ENCODE measurements at regions not wholly inside any gene's neighbourhood (a gene's known extent, or its start where the extent isn't known, plus 50 kb on each side); places are given as distances from the start of the nearest gene placed in this dataset.

GRCh38 chr5:4104831-4105597, 509.4 kb downstream of the IRX1 start:
- no peaks in the 10 kb centered on the region for H3K9me3 Mint-ChIP-seq
- H3K4me3 Mint-ChIP-seq: no peak overlapping the region
- DNase-seq (no peak), ATAC-seq (ENCODE audit: low read depth) (no peak)
- no peaks in the 10 kb centered on the region for H3K27me3 Mint-ChIP-seq
- POLR2A ChIA-PET: no interaction called here
- no peak overlapping the region for H3K27ac Mint-ChIP-seq
- no peaks in the 10 kb centered on the region for H3K4me1 Mint-ChIP-seq
- H3K36me3 Mint-ChIP-seq: no peaks in the 10 kb centered on the region

GRCh38 chr5:4108690-4109089, 513.1 kb downstream of the IRX1 start:
- H3K36me3 Mint-ChIP-seq: no peaks in the 10 kb centered on the region
- no peak overlapping the region for H3K4me3 Mint-ChIP-seq
- H3K4me1 Mint-ChIP-seq: no peaks in the 10 kb centered on the region
- H3K9me3 Mint-ChIP-seq: no peaks in the 10 kb centered on the region
- H3K27me3 Mint-ChIP-seq: no peaks in the 10 kb centered on the region
- H3K27ac Mint-ChIP-seq: no peak overlapping the region
- DNase-seq (no peak), ATAC-seq (ENCODE audit: low read depth) (no peak)
- POLR2A ChIA-PET: no interaction called here

- H3K36me3 Mint-ChIP-seq: no peaks in the 10 kb centered on the region
- POLR2A ChIA-PET: no interaction called here
- peaks cover 1% of the 10 kb centered on the region for H3K9me3 Mint-ChIP-seq
- DNase-seq (no peak), ATAC-seq (ENCODE audit: low read depth) (no peak)
- no peaks in the 10 kb centered on the region for H3K27me3 Mint-ChIP-seq
- no peaks in the 10 kb centered on the region for H3K4me1 Mint-ChIP-seq
- H3K27ac Mint-ChIP-seq: no peak overlapping the region
- no peak overlapping the region for H3K4me3 Mint-ChIP-seq
Measured at GRCh38 chr5:4113426-4113825, 517.8 kb downstream of the IRX1 start.

- Mint-ChIP-seq H3K4me1 (no peaks in the 10 kb centered on the region), H3K27ac (no peak overlapping the region), H3K9me3 (peaks cover 1% of the 10 kb centered on the region), H3K36me3 (no peaks in the 10 kb centered on the region), H3K4me3 (no peak overlapping the region), H3K27me3 (no peaks in the 10 kb centered on the region)
- DNase-seq (no peak), ATAC-seq (ENCODE audit: low read depth) (no peak)
- POLR2A ChIA-PET: no interaction called here
Measured at GRCh38 chr5:4113905-4114304, 518.3 kb downstream of the IRX1 start.

- DNase-seq (no peak), ATAC-seq (ENCODE audit: low read depth) (no peak)
- Mint-ChIP-seq H3K27me3 (no peaks in the 10 kb centered on the region), H3K4me3 (no peak overlapping the region), H3K4me1 (no peaks in the 10 kb centered on the region), H3K9me3 (peaks cover 1% of the 10 kb centered on the region), H3K36me3 (no peaks in the 10 kb centered on the region), H3K27ac (no peak overlapping the region)
- POLR2A ChIA-PET: no interaction called here
Measured at GRCh38 chr5:4114452-4114851, 518.8 kb downstream of the IRX1 start.

- DNase-seq (no peak), ATAC-seq (ENCODE audit: low read depth) (no peak)
- Mint-ChIP-seq H3K9me3 (peaks cover 5% of the 10 kb centered on the region), H3K27ac (no peak overlapping the region), H3K27me3 (peaks cover 2% of the 10 kb centered on the region), H3K4me1 (no peaks in the 10 kb centered on the region), H3K4me3 (no peak overlapping the region), H3K36me3 (no peaks in the 10 kb centered on the region)
- POLR2A ChIA-PET: no interaction called here
Measured at GRCh38 chr5:4116834-4117233, 521.2 kb downstream of the IRX1 start.

GRCh38 chr5:4124221-4124970, 528.8 kb downstream of the IRX1 start:
- POLR2A ChIA-PET: no interaction called here
- H3K4me1 Mint-ChIP-seq: no peaks in the 10 kb centered on the region
- H3K4me3 Mint-ChIP-seq: no peak overlapping the region
- H3K27me3 Mint-ChIP-seq: peaks cover 2% of the 10 kb centered on the region
- ATAC-seq (ENCODE audit: low read depth) (no peak), DNase-seq (no peak)
- H3K36me3 Mint-ChIP-seq: no peaks in the 10 kb centered on the region
- H3K9me3 Mint-ChIP-seq: peaks cover 6% of the 10 kb centered on the region
- no peak overlapping the region for H3K27ac Mint-ChIP-seq

- ATAC-seq (ENCODE audit: low read depth) (no peak), DNase-seq (no peak)
- Mint-ChIP-seq H3K27ac (no peak overlapping the region), H3K4me3 (no peak overlapping the region), H3K27me3 (no peaks in the 10 kb centered on the region), H3K4me1 (no peaks in the 10 kb centered on the region), H3K9me3 (peaks cover 2% of the 10 kb centered on the region), H3K36me3 (no peaks in the 10 kb centered on the region)
- POLR2A ChIA-PET: no interaction called here
Measured at GRCh38 chr5:4128994-4129393, 533.4 kb downstream of the IRX1 start.

- Mint-ChIP-seq H3K4me3 (no peak overlapping the region), H3K27me3 (no peaks in the 10 kb centered on the region), H3K9me3 (peaks cover 2% of the 10 kb centered on the region), H3K27ac (no peak overlapping the region), H3K36me3 (no peaks in the 10 kb centered on the region), H3K4me1 (no peaks in the 10 kb centered on the region)
- POLR2A ChIA-PET: no interaction called here
- ATAC-seq (ENCODE audit: low read depth): no peak
- no peak for DNase-seq
Measured at GRCh38 chr5:4129523-4129922, 533.9 kb downstream of the IRX1 start.

GRCh38 chr5:4130819-4131218, 535.2 kb downstream of the IRX1 start:
- H3K27me3 Mint-ChIP-seq: no peaks in the 10 kb centered on the region
- no peaks in the 10 kb centered on the region for H3K4me1 Mint-ChIP-seq
- H3K27ac Mint-ChIP-seq: no peak overlapping the region
- no peak for DNase-seq
- no peaks in the 10 kb centered on the region for H3K36me3 Mint-ChIP-seq
- POLR2A ChIA-PET: no interaction called here
- no peak for ATAC-seq (ENCODE audit: low read depth)
- no peak overlapping the region for H3K4me3 Mint-ChIP-seq
- peaks cover 2% of the 10 kb centered on the region for H3K9me3 Mint-ChIP-seq

GRCh38 chr5:4137781-4138180, 542.1 kb downstream of the IRX1 start:
- Mint-ChIP-seq H3K4me1 (no peaks in the 10 kb centered on the region), H3K9me3 (no peaks in the 10 kb centered on the region), H3K27me3 (no peaks in the 10 kb centered on the region), H3K4me3 (no peak overlapping the region), H3K27ac (no peak overlapping the region), H3K36me3 (no peaks in the 10 kb centered on the region)
- ATAC-seq (ENCODE audit: low read depth): no peak
- POLR2A ChIA-PET: no interaction called here
- DNase-seq: no peak

- H3K9me3 Mint-ChIP-seq: no peaks in the 10 kb centered on the region
- no peaks in the 10 kb centered on the region for H3K4me1 Mint-ChIP-seq
- DNase-seq (no peak), ATAC-seq (ENCODE audit: low read depth) (no peak)
- no peak overlapping the region for H3K27ac Mint-ChIP-seq
- no peaks in the 10 kb centered on the region for H3K36me3 Mint-ChIP-seq
- H3K27me3 Mint-ChIP-seq: no peaks in the 10 kb centered on the region
- POLR2A ChIA-PET: no interaction called here
- H3K4me3 Mint-ChIP-seq: no peak overlapping the region
Measured at GRCh38 chr5:4142842-4143241, 547.2 kb downstream of the IRX1 start.

- no peak overlapping the region for H3K27ac Mint-ChIP-seq
- DNase-seq (no peak), ATAC-seq (ENCODE audit: low read depth) (no peak)
- H3K27me3 Mint-ChIP-seq: no peaks in the 10 kb centered on the region
- no peaks in the 10 kb centered on the region for H3K9me3 Mint-ChIP-seq
- H3K4me1 Mint-ChIP-seq: no peaks in the 10 kb centered on the region
- no peaks in the 10 kb centered on the region for H3K36me3 Mint-ChIP-seq
- POLR2A ChIA-PET: no interaction called here
- H3K4me3 Mint-ChIP-seq: no peak overlapping the region
Measured at GRCh38 chr5:4144411-4145007, 548.9 kb downstream of the IRX1 start.

GRCh38 chr5:4145511-4145910, 549.9 kb downstream of the IRX1 start:
- H3K27ac Mint-ChIP-seq: no peak overlapping the region
- no peaks in the 10 kb centered on the region for H3K4me1 Mint-ChIP-seq
- DNase-seq (no peak), ATAC-seq (ENCODE audit: low read depth) (no peak)
- H3K4me3 Mint-ChIP-seq: no peak overlapping the region
- H3K36me3 Mint-ChIP-seq: no peaks in the 10 kb centered on the region
- POLR2A ChIA-PET: no interaction called here
- H3K9me3 Mint-ChIP-seq: peaks cover 1% of the 10 kb centered on the region
- H3K27me3 Mint-ChIP-seq: no peaks in the 10 kb centered on the region

All from activated naive CD8-positive, alpha-beta T cell treated with anti-CD3 and anti-CD28 coated beads, Interleukin-2, amount 10 ng/mL, durations not matched to agents 7 days and 5 days (primary cell).